ENCODE measurements at regions not wholly inside any gene's neighbourhood (a gene's known extent, or its start where the extent isn't known, plus 50 kb on each side); places are given as distances from the start of the nearest gene placed in this dataset.

GRCh38 chr15:66832664-66833063 is 130.6 kb downstream of the SMAD6 start:
- 55 to 60% methylated on average over 4 of the region's 4 CpGs for WGBS, 2 donors (ENCODE audit: low coverage in 1 of 2)
- in situ Hi-C loops (cut with MboI; ENCODE audit: low pct_ligation_motif_present in 1 of 4, low pct_unique_long_range_greater_than_20kb in 1 of 4, low sequenced_read_pairs in 3 of 4): no loop called here

GRCh38 chr15:66833371-66833770 is 131.3 kb downstream of the SMAD6 start:
- DNase-seq: no peak
- Histone ChIP-seq H3K9me3 (no peaks in the 10 kb centered on the region), H3K27me3 (no peaks in the 10 kb centered on the region), H3K27ac (no peak overlapping the region), H3K36me3 (no peaks in the 10 kb centered on the region), H3K4me1 (no peaks in the 10 kb centered on the region), H3K4me3 (no peak overlapping the region)
- in situ Hi-C loops (cut with MboI; ENCODE audit: low pct_ligation_motif_present in 1 of 4, low pct_unique_long_range_greater_than_20kb in 1 of 4, low sequenced_read_pairs in 3 of 4): no loop called here
- TF ChIP-seq POLR2AphosphoS5 (IDR thresholded peaks at IDR 0.05) (no peak), EP300 (IDR thresholded peaks at IDR 0.05; ENCODE audit: low read depth) (no peak), POLR2A (IDR thresholded peaks at IDR 0.05) (no peak), CTCF (IDR thresholded peaks at IDR 0.05) (no peak)
- intact Hi-C loops (cut with DNase I; ENCODE audit: low total_unique reads): no loop called here
- 65% methylated on average over 8 of the region's 8 CpGs; no CpG with 5 or more reads in 1 of the 2 donors for WGBS, 2 donors (ENCODE audit: low coverage in 1 of 2)

More at GRCh38 chr15:66832664-66833063, 130.6 kb downstream of the SMAD6 start:
- intact Hi-C loops (cut with DNase I; ENCODE audit: low total_unique reads): no loop called here
- no peak for TF ChIP-seq POLR2AphosphoS5 (IDR thresholded peaks at IDR 0.05)
- no peak for TF ChIP-seq CTCF (IDR thresholded peaks at IDR 0.05)
- TF ChIP-seq POLR2A (IDR thresholded peaks at IDR 0.05): no peak
- no peak for TF ChIP-seq EP300 (IDR thresholded peaks at IDR 0.05; ENCODE audit: low read depth)
- no peaks in the 10 kb centered on the region for H3K36me3 ChIP-seq
- H3K27ac ChIP-seq: no peak overlapping the region
- no peak overlapping the region for H3K4me3 ChIP-seq
- no peaks in the 10 kb centered on the region for H3K27me3 ChIP-seq
- H3K4me1 ChIP-seq: no peaks in the 10 kb centered on the region
- no peak for DNase-seq
- H3K9me3 ChIP-seq: no peaks in the 10 kb centered on the region

GRCh38 chr15:66833803-66834202 is 131.8 kb downstream of the SMAD6 start:
- no peaks in the 10 kb centered on the region for H3K9me3 ChIP-seq
- H3K27ac ChIP-seq: no peak overlapping the region
- H3K36me3 ChIP-seq: no peaks in the 10 kb centered on the region
- 90 to 91% methylated on average over 5 of the region's 5 CpGs for WGBS, 2 donors (ENCODE audit: low coverage in 1 of 2)
- intact Hi-C loops (cut with DNase I; ENCODE audit: low total_unique reads): no loop called here
- H3K4me3 ChIP-seq: no peak overlapping the region
- H3K4me1 ChIP-seq: no peaks in the 10 kb centered on the region
- no peak for TF ChIP-seq EP300 (IDR thresholded peaks at IDR 0.05; ENCODE audit: low read depth)
- no peak for TF ChIP-seq POLR2A (IDR thresholded peaks at IDR 0.05)
- no peak for TF ChIP-seq POLR2AphosphoS5 (IDR thresholded peaks at IDR 0.05)
- no peak for TF ChIP-seq CTCF (IDR thresholded peaks at IDR 0.05)
- H3K27me3 ChIP-seq: no peaks in the 10 kb centered on the region
- in situ Hi-C loops (cut with MboI; ENCODE audit: low pct_ligation_motif_present in 1 of 4, low pct_unique_long_range_greater_than_20kb in 1 of 4, low sequenced_read_pairs in 3 of 4): no loop called here
- DNase-seq: no peak

GRCh38 chr15:66834881-66835878 is 133.1 kb downstream of the SMAD6 start:
- H3K4me3 ChIP-seq: no peak overlapping the region
- H3K27ac ChIP-seq: no peak overlapping the region
- H3K36me3 ChIP-seq: no peaks in the 10 kb centered on the region
- no peaks in the 10 kb centered on the region for H3K9me3 ChIP-seq
- TF ChIP-seq EP300 (IDR thresholded peaks at IDR 0.05; ENCODE audit: low read depth): no peak
- DNase-seq: no peak
- no peaks in the 10 kb centered on the region for H3K4me1 ChIP-seq
- WGBS, 2 donors (ENCODE audit: low coverage in 1 of 2): 85% methylated on average over 11 of the region's 11 CpGs; no CpG with 5 or more reads in 1 of the 2 donors
- in situ Hi-C loops (cut with MboI; ENCODE audit: low pct_ligation_motif_present in 1 of 4, low pct_unique_long_range_greater_than_20kb in 1 of 4, low sequenced_read_pairs in 3 of 4) (no loop called here), intact Hi-C loops (cut with DNase I; ENCODE audit: low total_unique reads) (no loop called here)
- no peaks in the 10 kb centered on the region for H3K27me3 ChIP-seq

All from transverse colon (tissue), 4 donors.